T-helper 22 cell (primary cell): ENCODE measurements at regions not wholly inside any gene's neighbourhood (a gene's known extent, or its start where the extent isn't known, plus 50 kb on each side); places are given as distances from the start of the nearest gene placed in this dataset.
"Not testable (repeated sequence)": the region's sequence is repeated elsewhere in the genome, so short reads cannot be mapped to it uniquely, and the experiment has no call there.

ENCODE experiments used
- DNase-seq: peaks from one replicate; pipeline ENCODE4 v3.0.0-alpha.2; 2020; ENCODE audit warnings: low read depth

DNA sequence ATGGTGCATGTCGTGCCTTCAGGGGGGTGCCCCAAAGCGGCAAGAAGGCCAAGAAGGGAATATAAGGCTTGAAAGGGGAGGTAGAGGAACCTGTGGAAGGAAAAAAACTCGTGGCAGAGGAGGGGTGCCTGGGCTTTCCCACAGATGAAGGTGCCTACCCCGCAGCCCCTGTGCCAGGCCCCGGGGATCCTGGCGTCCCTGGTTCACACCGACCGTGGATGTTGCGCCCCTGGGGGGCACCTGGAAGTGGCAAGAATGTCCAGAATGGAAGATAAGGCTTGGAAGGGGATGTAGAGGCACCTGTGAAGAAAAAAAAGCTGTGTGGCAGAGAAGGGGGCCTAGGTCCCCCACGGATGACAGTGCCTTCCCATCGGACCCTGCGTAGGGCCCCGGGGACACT is 282.2 kb downstream of the ALG10 start:
- DNase-seq = no peak

DNA sequence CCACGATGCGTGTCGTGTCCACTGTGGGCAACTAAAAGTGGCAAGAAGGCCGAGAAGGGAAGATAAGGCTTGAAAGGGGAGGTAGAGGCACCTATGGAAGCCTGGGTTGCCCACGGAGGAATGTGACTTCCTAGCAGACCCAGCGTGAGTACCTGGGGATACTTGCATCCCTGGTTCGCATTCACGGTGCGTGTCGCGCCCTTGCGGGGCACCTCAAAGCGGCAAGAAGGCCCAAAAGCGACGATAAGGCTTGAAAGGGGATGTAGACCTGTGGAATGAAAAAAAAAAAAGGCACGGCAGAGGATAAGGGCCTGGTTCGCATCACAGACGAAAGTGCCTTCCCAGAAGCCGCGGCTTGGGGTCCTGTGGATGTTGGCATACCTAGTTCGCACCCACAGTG is 282.9 kb downstream of the ALG10 start:
- no peak for DNase-seq

- no peak for DNase-seq
Measured at GRCh38 chr12:34306133-34306830, 284.0 kb downstream of the ALG10 start.

DNA sequence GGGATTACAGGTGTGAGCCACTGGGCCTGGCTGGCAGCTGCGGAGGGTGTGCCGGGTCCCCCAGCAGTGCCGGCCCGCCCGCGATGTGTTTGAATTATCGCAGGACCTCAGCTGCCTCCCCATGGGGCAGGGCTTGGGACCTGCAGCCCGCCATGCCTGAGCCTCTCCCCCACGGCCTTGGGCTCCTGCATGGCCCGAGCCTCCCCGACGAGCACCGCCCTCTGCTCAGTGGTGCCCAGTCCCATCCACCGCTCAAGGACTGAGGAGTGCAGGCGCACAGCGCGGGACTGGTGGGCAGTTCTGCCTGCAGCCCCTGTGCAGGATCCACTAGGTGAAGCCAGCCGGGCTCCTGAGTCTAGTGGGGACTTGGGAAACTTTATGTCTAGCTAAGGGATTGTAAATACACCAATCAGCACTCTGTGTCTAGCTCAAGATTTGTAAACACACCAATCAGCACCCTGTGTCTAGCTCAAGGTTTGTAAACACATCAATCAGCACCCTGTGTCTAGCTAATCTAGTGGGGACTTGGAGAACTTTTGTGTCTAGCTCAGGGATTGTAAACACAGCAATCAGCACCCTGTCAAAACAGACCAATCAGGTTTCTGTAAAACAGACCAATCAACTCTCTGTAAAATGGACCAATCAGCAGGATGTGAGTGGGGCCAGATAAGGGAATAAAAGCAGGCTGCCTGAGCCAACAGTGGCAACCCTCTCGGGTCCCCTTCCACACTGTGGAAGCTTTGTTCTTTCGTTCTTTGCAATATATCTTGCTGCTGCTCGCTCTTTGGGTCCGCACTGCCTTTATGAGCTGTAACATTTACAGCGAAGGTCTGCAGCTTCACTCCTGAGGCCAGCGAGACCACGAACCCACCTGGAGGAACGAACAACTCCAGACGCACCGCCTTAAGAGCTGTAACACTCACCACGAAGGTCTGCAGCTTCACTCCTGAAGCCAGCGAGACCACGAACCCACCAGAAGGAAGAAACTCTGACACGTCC is 287.8 kb downstream of the ALG10 start:
- not testable (repeated sequence) for DNase-seq

DNA sequence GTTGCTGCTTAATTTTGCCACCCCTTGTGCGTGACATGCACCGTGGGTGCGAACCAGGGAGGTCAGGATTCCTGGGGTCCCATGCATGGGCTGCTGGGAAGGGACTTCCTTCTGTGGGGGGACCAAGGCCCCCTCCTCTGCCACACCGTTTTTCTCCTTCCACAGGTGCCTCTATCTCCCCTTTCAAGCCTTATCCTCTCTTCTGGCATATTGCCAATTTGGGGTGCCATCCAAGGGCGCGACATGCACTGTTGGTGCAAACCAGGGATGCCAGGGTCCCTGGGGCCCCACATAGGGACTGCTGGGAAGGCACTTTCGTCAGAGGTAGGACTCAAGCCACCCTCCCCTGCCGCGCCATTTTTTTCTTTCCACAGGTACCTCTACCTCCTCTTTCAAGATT is 289.0 kb downstream of the ALG10 start:
- DNase-seq = no peak

DNA sequence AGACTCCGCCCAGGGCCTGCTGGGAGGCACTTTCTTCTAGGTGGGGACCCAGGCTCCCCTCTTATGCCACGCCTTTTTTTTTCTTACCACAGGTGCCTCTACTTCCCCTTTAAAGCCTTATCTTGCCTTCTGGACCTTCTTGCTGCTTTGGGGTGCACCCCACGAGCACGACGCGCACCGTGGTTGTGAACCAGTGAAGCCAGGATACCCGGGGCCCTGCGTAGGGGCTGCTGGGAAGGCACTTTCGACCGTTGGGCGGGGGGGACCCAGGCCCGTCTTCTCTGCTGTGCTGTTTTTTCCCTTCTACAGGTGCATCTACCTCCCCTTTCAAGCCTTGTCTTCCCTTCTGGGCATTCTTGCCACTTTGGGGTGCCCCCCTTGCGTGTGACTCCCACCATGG is 305.4 kb downstream of the ALG10 start:
- DNase-seq = no peak

- no peak for DNase-seq
Measured at GRCh38 chr12:34333337-34333736, 311.0 kb downstream of the ALG10 start.

GRCh38 chr12:34334538-34334937 is 312.2 kb downstream of the ALG10 start:
- no peak for DNase-seq

- no peak for DNase-seq
Measured at GRCh38 chr12:34334953-34335743, 312.9 kb downstream of the ALG10 start.

DNA sequence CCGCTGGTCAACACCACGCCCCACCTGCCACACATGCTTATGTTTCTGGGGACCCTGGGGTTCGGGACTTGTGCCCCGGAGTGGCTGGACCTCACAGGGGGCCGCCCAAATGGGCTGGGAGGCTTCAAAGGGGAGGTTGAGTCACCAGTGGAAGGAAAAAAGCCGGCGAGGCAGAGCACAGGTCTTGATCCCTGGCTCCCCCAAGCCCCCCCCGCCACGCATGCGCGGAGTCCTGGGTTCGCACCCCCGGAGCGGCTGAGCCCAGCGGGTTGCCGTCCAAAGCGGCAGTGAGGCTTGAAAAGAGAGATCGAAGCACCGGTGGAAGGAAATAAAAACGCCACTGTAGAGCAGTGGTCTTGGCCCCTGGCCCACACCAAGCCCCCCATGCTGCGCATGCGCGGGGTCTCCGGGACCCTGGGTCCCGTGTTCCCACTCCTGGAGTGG is 313.5 kb downstream of the ALG10 start:
- no peak for DNase-seq

GRCh38 chr12:34336619-34337465 is 314.5 kb downstream of the ALG10 start:
- no peak for DNase-seq

GRCh38 chr12:34338751-34339150 is 316.5 kb downstream of the ALG10 start:
- DNase-seq = no peak

- DNase-seq = no peak
Measured at GRCh38 chr12:34339922-34340321, 317.6 kb downstream of the ALG10 start.

GRCh38 chr12:34340534-34341361 is 318.5 kb downstream of the ALG10 start:
- no peak for DNase-seq

- no peak for DNase-seq
Measured at GRCh38 chr12:34341362-34341733, 319.1 kb downstream of the ALG10 start.

- DNase-seq = no peak
Measured at GRCh38 chr12:34342048-34342447, 319.8 kb downstream of the ALG10 start.

- DNase-seq = no peak
Measured at GRCh38 chr12:34343345-34343744, 321.0 kb downstream of the ALG10 start.

DNA sequence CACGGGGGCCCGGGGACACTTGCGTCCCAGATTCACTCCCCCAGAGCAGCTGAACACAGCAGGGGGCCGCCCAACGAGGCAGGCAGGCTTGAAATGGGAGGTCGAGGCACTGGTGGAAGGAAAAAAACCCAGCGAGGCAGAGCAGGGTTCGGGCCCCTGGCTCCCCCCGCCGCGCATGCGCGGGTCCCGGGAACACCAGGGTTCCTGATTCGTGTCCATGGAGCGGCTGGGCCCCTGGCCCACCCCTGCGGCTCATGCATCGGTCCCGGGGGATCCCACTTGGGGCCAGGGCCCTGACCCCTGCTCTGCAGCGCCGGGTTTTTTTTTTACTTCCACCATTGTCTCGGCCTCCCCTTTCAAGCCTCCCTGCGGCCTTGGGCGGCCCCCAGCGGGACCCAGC is 321.5 kb downstream of the ALG10 start:
- DNase-seq = no peak

- no peak for DNase-seq
Measured at GRCh38 chr12:34344851-34345522, 322.7 kb downstream of the ALG10 start.

DNA sequence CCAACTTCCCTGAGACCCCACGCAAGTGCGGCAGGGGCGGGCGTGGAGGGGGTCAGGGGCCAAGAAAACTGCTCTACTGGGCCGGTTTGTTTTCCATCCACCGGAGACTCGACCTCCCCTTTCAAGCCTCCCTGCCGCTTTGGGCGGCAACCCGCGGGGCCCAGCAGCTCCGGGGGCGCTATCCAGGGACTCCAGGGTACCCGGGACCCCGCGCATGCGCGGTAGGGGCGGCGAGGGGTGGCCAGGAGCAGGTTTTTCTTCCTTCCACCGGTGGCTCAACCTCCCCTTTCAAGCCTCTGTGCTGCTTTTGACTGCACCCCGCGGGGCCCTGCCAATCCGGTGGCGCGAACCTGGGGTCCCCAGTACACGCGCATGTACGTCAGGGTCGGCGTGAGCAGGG is 323.5 kb downstream of the ALG10 start:
- DNase-seq = no peak
